ENCODE measurements at regions not wholly inside any gene's neighbourhood (a gene's known extent, or its start where the extent isn't known, plus 50 kb on each side); places are given as distances from the start of the nearest gene placed in this dataset.

DNA sequence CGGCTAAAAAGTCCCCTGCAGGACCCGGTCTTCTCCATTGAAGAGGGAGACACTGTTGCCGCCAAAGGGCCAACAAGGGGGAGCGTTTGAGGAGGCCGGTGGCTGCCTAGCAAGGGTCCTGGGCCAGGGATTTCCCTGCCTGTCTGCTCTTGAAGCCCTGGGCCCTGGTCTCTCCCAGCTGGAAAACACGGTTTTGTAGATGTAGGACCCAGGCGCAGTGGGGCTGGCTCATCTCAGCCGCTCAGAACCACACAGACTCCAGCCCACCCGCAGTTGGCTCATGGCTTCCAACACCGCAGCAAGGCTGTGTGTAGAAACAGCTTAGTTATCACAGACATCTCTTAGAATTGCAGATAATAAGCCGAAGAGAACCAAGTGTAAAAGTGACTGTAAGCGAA is 57.1 kb upstream of the TWIST2 start:
- TF ChIP-seq POLR2A (IDR thresholded peaks at IDR 0.05) (no peak), POLR2AphosphoS5 (IDR thresholded peaks at IDR 0.05) (no peak), EP300 (IDR thresholded peaks at IDR 0.05) (no peak)
- TF ChIP-seq, protein P1, sequence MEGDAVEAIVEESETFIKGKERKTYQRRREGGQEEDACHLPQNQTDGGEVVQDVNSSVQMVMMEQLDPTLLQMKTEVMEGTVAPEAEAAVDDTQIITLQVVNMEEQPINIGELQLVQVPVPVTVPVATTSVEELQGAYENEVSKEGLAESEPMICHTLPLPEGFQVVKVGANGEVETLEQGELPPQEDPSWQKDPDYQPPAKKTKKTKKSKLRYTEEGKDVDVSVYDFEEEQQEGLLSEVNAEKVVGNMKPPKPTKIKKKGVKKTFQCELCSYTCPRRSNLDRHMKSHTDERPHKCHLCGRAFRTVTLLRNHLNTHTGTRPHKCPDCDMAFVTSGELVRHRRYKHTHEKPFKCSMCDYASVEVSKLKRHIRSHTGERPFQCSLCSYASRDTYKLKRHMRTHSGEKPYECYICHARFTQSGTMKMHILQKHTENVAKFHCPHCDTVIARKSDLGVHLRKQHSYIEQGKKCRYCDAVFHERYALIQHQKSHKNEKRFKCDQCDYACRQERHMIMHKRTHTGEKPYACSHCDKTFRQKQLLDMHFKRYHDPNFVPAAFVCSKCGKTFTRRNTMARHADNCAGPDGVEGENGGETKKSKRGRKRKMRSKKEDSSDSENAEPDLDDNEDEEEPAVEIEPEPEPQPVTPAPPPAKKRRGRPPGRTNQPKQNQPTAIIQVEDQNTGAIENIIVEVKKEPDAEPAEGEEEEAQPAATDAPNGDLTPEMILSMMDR (IDR thresholded peaks at IDR 0.05) = no peak

Measured in gastroesophageal sphincter (tissue), 3 donors.